ENCODE measurements at regions not wholly inside any gene's neighbourhood (a gene's known extent, or its start where the extent isn't known, plus 50 kb on each side); places are given as distances from the start of the nearest gene placed in this dataset.

GRCh38 chr6:135117413-135117968 is 62.9 kb upstream of the HBS1L start:
- ChIA-PET CTCF (interaction anchor here (0.8 kb wide), 1 partner anchor 27 kb away, joined by 3 read pairs; no protein-coding TSS in a partner anchor), POLR2A (no interaction called here)
- TF ChIP-seq CTCF (IDR thresholded peaks at IDR 0.05) (no peak), EZH2 (IDR thresholded peaks at IDR 0.05; ENCODE audit: borderline replicate concordance, insufficient read depth, low read depth, low read length, poor library complexity, severe bottlenecking) (no peak)
- peaks cover 0 to 4% (median 0%) of the 10 kb centered on the region in 4 experiments for H3K27me3 ChIP-seq (replicated peaks in 1 of 4; ENCODE audit: control extremely low read depth in 1 of 4, control insufficient read depth in 3 of 4, insufficient read depth in 4 of 4, low read length in 3 of 4)
- no peaks in the 10 kb centered on the region for H3K9me3 ChIP-seq (ENCODE audit: control extremely low read depth in 1 of 3, control insufficient read depth in 2 of 3, insufficient read depth in 1 of 3, low read length in 2 of 3)
- intact Hi-C loops (cut with micrococcal nuclease), result no loop called here
- Mint-ChIP-seq H3K27ac (no peak overlapping the region), H3K4me3 (no peak overlapping the region), H3K4me1 (peaks cover 29% of the 10 kb centered on the region), H3K27me3 (peaks cover 20% of the 10 kb centered on the region), H3K9me3 (ENCODE audit: insufficient read depth) (no peaks in the 10 kb centered on the region)
- H4K20me1 ChIP-seq (ENCODE audit: control insufficient read depth, insufficient read depth, low read length, poor library complexity, severe bottlenecking), result no peaks in the 10 kb centered on the region
- no peak overlapping the region for H3K9ac ChIP-seq (ENCODE audit: low read length)
- H2AFZ ChIP-seq (ENCODE audit: insufficient read depth, low read depth, low read length, poor library complexity, severe bottlenecking), result no peak overlapping the region
- H3K27ac ChIP-seq (ENCODE audit: low read length in 2 of 2), result no peak overlapping the region
- DNase-seq (no peak), ATAC-seq (ENCODE audit: low read depth) (no peak)
- H3K36me3 ChIP-seq (replicated peaks in 1 of 2; ENCODE audit: control extremely low read depth in 1 of 2, control insufficient read depth in 1 of 2, extremely low read depth in 1 of 2, insufficient read depth in 2 of 2, low read length in 1 of 2), result no peaks in the 10 kb centered on the region
- 7% methylated on average over 1 of the region's 3 CpGs for WGBS (ENCODE audit: insufficient coverage)
- H3K4me3 ChIP-seq (ENCODE audit: control extremely low read depth in 1 of 5, extremely low read depth in 1 of 5, insufficient read depth in 1 of 5, low read depth in 2 of 5, low read length in 4 of 5), result no peak overlapping the region
- no peaks in the 10 kb centered on the region for H3K79me2 ChIP-seq (ENCODE audit: control insufficient read depth, insufficient read depth, low read length)
- no peaks in the 10 kb centered on the region for H3K4me1 ChIP-seq (ENCODE audit: control insufficient read depth in 2 of 2, insufficient read depth in 2 of 2, low read length in 2 of 2)
- H3K4me2 ChIP-seq (replicated peaks; ENCODE audit: low read depth, low read length, poor library complexity, severe bottlenecking), result no peak overlapping the region

DNA sequence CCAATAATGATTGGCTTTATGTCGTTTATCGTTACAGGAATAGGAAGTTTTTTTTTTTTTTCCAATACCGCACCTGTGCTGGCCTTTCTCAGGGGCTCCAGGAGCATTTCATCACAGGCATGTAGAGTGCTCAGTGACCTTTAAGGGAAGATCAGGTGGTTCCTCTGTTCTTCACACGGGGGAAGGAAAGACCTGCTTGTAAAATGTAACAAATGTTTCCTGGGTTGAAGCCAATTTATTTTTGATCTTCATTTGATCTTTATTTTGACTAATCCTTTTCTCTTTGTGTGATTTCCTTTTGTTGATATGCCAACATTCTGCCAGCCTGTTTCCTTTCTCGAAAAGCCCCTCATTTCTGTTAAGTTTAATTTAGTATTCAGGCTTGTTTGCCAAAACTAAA is 61.9 kb upstream of the HBS1L start:
- ChIA-PET CTCF (no interaction called here), POLR2A (no interaction called here)
- H3K4me1 Mint-ChIP-seq, result peaks cover 29% of the 10 kb centered on the region
- H3K9me3 ChIP-seq (ENCODE audit: control extremely low read depth in 1 of 3, control insufficient read depth in 2 of 3, insufficient read depth in 1 of 3, low read length in 2 of 3), result no peaks in the 10 kb centered on the region
- no peaks in the 10 kb centered on the region for H3K4me1 ChIP-seq (ENCODE audit: control insufficient read depth in 2 of 2, insufficient read depth in 2 of 2, low read length in 2 of 2)
- H3K27me3 ChIP-seq (replicated peaks in 1 of 4; ENCODE audit: control extremely low read depth in 1 of 4, control insufficient read depth in 3 of 4, insufficient read depth in 4 of 4, low read length in 3 of 4), result peaks cover 0 to 4% (median 0%) of the 10 kb centered on the region in 4 experiments
- no peak overlapping the region for H3K4me2 ChIP-seq (replicated peaks; ENCODE audit: low read depth, low read length, poor library complexity, severe bottlenecking)
- ATAC-seq (ENCODE audit: low read depth) (no peak), DNase-seq (no peak)
- H3K9ac ChIP-seq (ENCODE audit: low read length), result no peak overlapping the region
- no CpG with 5 or more reads among the region's 5 CpGs for WGBS (ENCODE audit: insufficient coverage)
- H4K20me1 ChIP-seq (ENCODE audit: control insufficient read depth, insufficient read depth, low read length, poor library complexity, severe bottlenecking), result no peaks in the 10 kb centered on the region
- TF ChIP-seq EZH2 (IDR thresholded peaks at IDR 0.05; ENCODE audit: borderline replicate concordance, insufficient read depth, low read depth, low read length, poor library complexity, severe bottlenecking), result no peak
- no peak for TF ChIP-seq CTCF (IDR thresholded peaks at IDR 0.05)
- intact Hi-C loops (cut with micrococcal nuclease), result no loop called here
- no peak overlapping the region for H3K27ac Mint-ChIP-seq
- peaks cover 21% of the 10 kb centered on the region for H3K27me3 Mint-ChIP-seq
- H3K79me2 ChIP-seq (ENCODE audit: control insufficient read depth, insufficient read depth, low read length), result no peaks in the 10 kb centered on the region
- no peak overlapping the region for H3K4me3 Mint-ChIP-seq
- no peak overlapping the region for H3K4me3 ChIP-seq (ENCODE audit: control extremely low read depth in 1 of 5, extremely low read depth in 1 of 5, insufficient read depth in 1 of 5, low read depth in 2 of 5, low read length in 4 of 5)
- no peak overlapping the region for H2AFZ ChIP-seq (ENCODE audit: insufficient read depth, low read depth, low read length, poor library complexity, severe bottlenecking)
- no peaks in the 10 kb centered on the region for H3K9me3 Mint-ChIP-seq (ENCODE audit: insufficient read depth)
- no peak overlapping the region for H3K27ac ChIP-seq (ENCODE audit: low read length in 2 of 2)
- H3K36me3 ChIP-seq (replicated peaks in 1 of 2; ENCODE audit: control extremely low read depth in 1 of 2, control insufficient read depth in 1 of 2, extremely low read depth in 1 of 2, insufficient read depth in 2 of 2, low read length in 1 of 2), result no peaks in the 10 kb centered on the region

Measured in B cell (primary cell).